ENCODE measurements at regions not wholly inside any gene's neighbourhood (a gene's known extent, or its start where the extent isn't known, plus 50 kb on each side); places are given as distances from the start of the nearest gene placed in this dataset.
"Not testable (repeated sequence)": the region's sequence is repeated elsewhere in the genome, so short reads cannot be mapped to it uniquely, and the experiment has no call there.

DNA sequence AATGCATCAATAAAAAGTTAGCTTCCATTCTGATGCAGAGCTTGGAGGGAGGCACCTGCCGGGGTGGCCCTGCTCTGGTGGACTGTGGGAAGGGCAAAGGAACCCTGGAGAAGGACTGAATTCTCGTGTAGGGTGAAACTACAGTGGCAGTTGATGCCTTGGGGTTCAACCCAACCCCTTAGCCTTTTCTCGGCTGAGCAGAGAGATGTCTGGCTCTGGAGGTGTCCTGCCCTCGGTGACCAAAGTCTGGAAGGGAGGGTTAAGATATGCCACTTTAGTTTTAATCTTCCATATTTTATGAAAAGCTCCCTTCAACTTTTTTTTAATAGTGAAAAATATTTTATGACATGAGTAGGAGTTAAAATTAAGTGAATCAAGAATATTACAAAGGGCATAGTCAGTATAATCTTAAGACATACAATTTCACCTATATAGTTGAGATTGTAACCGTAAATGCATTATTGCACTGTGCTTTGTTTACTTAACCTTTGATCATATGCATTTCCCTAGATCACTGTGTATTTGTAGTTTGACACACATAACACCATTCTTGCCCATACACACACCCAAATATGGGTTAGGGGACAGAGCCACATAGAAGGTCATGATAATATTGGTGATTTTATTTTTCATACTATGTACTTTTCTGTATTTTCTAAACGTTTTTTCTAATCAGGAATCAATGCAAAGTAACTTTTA, 179.6 kb downstream of the MCHR2 start:
- no peak for DNase-seq (ENCODE audit: low read depth)
- TF ChIP-seq, protein P1, sequence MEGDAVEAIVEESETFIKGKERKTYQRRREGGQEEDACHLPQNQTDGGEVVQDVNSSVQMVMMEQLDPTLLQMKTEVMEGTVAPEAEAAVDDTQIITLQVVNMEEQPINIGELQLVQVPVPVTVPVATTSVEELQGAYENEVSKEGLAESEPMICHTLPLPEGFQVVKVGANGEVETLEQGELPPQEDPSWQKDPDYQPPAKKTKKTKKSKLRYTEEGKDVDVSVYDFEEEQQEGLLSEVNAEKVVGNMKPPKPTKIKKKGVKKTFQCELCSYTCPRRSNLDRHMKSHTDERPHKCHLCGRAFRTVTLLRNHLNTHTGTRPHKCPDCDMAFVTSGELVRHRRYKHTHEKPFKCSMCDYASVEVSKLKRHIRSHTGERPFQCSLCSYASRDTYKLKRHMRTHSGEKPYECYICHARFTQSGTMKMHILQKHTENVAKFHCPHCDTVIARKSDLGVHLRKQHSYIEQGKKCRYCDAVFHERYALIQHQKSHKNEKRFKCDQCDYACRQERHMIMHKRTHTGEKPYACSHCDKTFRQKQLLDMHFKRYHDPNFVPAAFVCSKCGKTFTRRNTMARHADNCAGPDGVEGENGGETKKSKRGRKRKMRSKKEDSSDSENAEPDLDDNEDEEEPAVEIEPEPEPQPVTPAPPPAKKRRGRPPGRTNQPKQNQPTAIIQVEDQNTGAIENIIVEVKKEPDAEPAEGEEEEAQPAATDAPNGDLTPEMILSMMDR (IDR thresholded peaks at IDR 0.05; ENCODE audit: low read length, missing control alignments): no peak
- H3K4me3 ChIP-seq (replicated peaks; ENCODE audit: low read depth, low read length): no peak overlapping the region

DNA sequence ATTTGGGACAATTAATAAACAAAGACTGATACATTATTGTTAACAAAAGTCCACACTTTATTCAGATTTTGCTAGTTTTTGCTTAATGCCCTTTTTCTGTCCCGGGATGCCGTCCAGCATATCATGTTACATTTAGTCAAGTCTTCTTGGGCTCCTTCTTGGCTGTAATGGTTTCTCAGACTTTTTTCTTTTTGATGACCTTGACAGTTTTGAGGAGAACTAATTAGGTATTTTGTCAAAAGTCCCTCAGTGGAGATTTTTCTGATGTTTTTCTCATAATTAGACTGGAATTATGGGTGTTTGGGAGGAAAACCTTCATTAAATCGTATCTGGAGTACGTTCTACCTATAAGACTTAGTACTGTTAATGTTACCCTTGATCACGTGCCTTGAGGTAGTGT, 177.2 kb downstream of the MCHR2 start:
- DNase-seq (ENCODE audit: low read depth): no peak
- TF ChIP-seq, protein P1 (IDR thresholded peaks at IDR 0.05; ENCODE audit: low read length, missing control alignments): no peak
- no peak overlapping the region for H3K4me3 ChIP-seq (replicated peaks; ENCODE audit: low read depth, low read length)

DNA sequence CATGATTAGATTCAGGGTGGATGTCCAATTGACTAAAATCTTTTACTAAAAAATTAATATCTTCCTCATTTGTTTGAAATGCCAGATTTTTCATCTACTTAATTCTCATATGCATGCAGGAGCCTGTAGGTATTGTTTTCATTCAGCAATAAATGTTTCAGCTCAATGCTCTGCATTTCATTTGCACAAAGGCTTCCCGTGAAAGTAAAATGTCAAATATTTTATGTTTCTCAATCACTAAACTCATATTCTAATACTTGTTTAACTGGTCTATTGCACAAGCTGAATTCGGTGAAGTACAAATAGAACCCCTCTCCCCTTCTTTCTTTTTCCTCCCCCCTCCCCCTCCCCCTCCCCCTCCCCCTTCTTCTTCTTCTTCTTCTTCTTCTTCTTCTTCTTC, 175.9 kb downstream of the MCHR2 start:
- no peak for DNase-seq (ENCODE audit: low read depth)
- TF ChIP-seq, protein P1 (IDR thresholded peaks at IDR 0.05; ENCODE audit: low read length, missing control alignments): no peak

DNA sequence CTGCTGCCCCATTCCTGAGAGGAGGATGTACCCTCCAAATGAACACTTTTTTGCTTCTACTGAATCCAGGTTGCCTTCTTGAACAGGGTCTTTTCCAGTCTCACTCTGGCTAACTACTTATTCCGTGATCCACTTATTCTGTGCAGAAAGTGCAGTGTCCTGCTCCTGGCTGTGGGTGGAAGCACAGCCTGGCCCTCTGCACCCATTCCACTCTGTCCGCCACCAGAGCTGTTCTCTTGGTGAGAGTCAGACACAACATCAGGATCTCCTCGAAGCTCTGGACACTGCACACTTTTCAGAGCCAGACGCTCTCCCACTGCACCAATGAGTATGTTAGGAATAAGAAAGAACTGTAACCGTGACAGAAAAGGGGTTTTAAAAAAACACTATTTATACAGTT, 174.2 kb downstream of the MCHR2 start:
- DNase-seq (ENCODE audit: low read depth): no peak
- TF ChIP-seq, protein P1 (IDR thresholded peaks at IDR 0.05; ENCODE audit: low read length, missing control alignments): no peak
- no peak overlapping the region for H3K4me3 ChIP-seq (replicated peaks; ENCODE audit: low read depth, low read length)

More for the DNA sequence above, 175.9 kb downstream of the MCHR2 start:
- no peak overlapping the region for H3K4me3 ChIP-seq (replicated peaks; ENCODE audit: low read depth, low read length)

DNA sequence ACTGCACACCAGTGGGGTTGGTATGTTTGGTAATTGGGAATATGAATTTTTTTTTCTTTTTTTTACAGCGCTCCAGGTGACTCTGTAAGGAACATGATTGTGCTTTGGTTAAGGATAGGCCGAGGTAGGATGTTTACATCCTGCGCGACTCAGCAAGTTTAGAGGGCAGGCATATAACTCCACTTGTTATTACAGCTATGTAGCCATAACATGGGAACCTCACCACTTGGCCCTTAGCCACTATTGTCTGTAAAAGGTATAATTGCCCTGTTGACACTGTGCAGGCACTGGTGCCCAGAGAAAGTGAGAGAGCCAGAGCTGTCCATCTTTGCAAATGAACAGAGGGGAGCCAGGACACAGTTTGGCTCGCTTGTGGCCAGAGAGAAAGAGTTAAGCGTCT, 172.9 kb downstream of the MCHR2 start:
- H3K4me3 ChIP-seq (replicated peaks; ENCODE audit: low read depth, low read length): no peak overlapping the region
- DNase-seq (ENCODE audit: low read depth): no peak
- TF ChIP-seq, protein P1 (IDR thresholded peaks at IDR 0.05; ENCODE audit: low read length, missing control alignments): no peak

DNA sequence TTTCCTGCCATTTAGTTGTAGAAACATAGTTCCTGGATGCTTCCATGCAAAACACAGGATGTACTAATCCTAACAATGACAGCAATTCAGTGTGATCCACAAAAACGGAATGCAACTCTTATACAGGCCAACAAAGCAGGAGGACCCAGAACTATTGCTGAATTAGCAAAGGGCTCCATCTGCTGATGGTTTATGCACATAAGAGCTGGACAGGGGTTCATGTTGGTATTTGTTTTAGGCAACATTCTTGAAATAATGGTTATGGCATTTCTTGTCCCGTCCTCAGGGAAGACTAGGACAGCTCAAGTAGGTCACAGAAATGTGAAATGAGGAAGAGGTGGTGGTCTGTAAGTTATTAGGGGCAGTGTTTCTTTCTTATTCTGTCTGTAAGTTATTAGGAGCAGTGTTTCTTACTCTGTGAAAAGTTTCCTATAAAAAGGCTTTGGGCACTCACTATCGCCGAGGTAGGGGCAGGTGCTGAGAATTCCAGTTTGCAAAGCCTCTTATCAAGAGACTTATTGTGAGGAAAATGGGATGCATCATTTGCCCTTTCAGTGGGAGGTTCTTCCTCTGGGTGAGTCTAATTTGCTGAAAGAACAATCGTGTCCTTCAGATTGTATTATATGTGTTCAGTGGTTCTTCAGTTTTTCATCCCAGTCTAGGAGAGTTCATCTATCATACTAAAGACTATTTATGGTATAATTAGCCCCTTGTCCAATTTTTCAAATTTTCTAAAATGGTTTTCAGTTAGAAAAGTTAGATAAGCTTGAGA, 171.1 kb downstream of the MCHR2 start:
- H3K4me3 ChIP-seq (replicated peaks; ENCODE audit: low read depth, low read length): no peak overlapping the region
- peak; percentile 49 for DNase-seq (ENCODE audit: low read depth)
- TF ChIP-seq, protein P1 (IDR thresholded peaks at IDR 0.05; ENCODE audit: low read length, missing control alignments): peak; percentile 39

DNA sequence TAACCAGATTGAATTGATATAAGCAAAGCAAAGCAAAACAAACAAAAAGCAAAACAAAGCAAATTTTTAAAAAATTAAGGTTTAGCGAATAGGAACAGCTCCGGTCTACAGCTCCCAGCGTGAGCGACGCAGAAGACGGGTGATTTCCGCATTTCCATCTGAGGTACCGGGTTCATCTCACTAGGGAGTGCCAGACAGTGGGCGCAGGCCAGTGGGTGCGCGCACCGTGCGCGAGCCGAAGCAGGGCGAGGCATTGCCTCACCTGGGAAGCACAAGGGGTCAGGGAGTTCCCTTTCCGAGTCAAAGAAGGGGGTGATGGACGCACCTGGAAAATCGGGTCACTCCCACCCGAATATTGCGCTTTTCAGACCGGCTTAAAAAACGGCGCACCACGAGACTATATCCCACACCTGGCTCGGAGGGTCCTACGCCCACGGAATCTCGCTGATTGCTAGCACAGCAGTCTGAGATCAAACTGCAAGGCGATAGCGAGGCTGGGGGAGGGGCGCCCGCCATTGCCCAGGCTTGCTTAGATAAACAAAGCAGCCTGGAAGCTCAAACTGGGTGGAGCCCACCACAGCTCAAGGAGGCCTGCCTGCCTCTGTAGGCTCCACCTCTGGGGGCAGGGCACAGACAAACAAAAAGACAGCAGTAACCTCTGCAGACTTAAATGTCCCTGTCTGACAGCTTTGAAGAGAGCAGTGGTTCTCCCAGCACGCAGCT, 170.3 kb downstream of the MCHR2 start:
- DNase-seq (ENCODE audit: low read depth); H3K4me3 ChIP-seq (replicated peaks; ENCODE audit: low read depth, low read length): not testable (repeated sequence)

Data from fibroblast of pulmonary artery (primary cell).